RWPE2 (cell line): ENCODE measurements at regions not wholly inside any gene's neighbourhood (a gene's known extent, or its start where the extent isn't known, plus 50 kb on each side); places are given as distances from the start of the nearest gene placed in this dataset.

Source experiments
- ATAC-seq: fragments of 200-7000 bp; cut with Tn5 transposase; 3 replicates; pipeline ENCODE4 v1.9.1; 2021; ENCODE audit warnings: low read depth
- DNase-seq: peaks from one replicate; pipeline ENCODE4 v3.0.0-alpha.2; 2020; ENCODE audit warnings: low spot score
- H3K27ac ChIP-seq: fragments of 450-650 bp; 2 replicates; pipeline ENCODE4 v1.5.1; 2017; ENCODE audit warnings: mild to moderate bottlenecking; ENCODE audit not compliant: poor library complexity, severe bottlenecking
- H3K27me3 ChIP-seq: fragments of 250-450 bp; sonication (Bioruptor Pico); 2 replicates; pipeline ENCODE4 v1.5.1; 2021; ENCODE audit warnings: mild to moderate bottlenecking, moderate library complexity; ENCODE audit not compliant: insufficient read depth, poor library complexity, severe bottlenecking
- H3K36me3 ChIP-seq: fragments of 250-450 bp; sonication (Bioruptor Pico); 2 replicates; pipeline ENCODE4 v1.5.1; 2020; ENCODE audit warnings: low read depth, mild to moderate bottlenecking, moderate library complexity
- H3K4me1 ChIP-seq: fragments of 250-450 bp; sonication (Bioruptor Pico); 2 replicates; pipeline ENCODE4 v1.5.1; 2021; ENCODE audit warnings: mild to moderate bottlenecking, moderate library complexity; ENCODE audit not compliant: insufficient read depth, poor library complexity, severe bottlenecking
- H3K4me3 ChIP-seq: fragments of 250-450 bp; sonication (Bioruptor Pico); 2 replicates; pipeline ENCODE4 v1.5.1; 2021; ENCODE audit warnings: mild to moderate bottlenecking, moderate library complexity; ENCODE audit not compliant: severe bottlenecking
- H3K9me3 ChIP-seq: fragments of 250-450 bp; sonication (Bioruptor Pico); 2 replicates; pipeline ENCODE4 v1.5.1; 2021; ENCODE audit warnings: mild to moderate bottlenecking, moderate library complexity; ENCODE audit not compliant: severe bottlenecking
- TF ChIP-seq, protein P1 (sequence below): fragments of 450-650 bp; IDR thresholded peaks from one replicate; pipeline ENCODE4 v1.5.1; 2017; ENCODE audit warnings: mild to moderate bottlenecking, moderate library complexity; ENCODE audit not compliant: poor library complexity, severe bottlenecking

DNA sequence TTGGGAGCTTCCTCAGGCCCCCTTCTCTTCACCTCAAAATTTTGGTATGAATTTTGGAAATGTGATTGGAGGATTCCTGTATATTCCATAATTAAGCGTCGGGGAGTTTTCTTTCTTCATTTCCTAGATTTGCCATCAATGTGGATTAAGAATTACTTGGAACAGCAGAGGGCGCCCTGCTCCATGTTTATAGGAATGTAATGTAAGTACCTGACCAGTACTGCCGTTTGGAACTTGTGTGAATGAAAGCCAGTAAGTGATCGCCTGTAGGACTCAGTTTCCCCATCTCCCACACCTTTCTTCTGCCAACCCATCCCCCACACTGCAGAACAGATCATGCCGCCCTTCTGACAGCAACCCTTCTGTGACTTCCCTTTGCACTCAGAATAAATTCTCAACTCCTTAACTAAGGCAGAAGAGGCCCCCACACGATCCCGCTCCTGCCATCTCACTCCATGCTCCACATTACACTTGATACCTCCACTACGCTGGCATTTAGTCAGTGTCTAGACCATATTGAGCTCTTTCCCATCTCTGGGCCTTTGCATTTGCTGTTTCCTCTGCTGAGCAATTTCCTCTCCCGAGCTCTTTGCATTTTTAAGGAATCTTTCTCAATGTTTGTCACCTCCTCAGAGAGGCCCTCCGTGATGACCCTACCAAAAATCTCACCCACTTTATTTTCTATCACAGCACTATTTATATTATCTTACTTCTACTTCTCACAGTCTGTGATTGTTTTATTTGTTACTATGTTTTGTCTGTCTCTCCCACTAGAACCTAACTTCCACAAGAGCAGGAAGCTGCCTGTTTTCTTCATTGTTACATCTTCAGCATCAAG, 79.5 kb upstream of the HTR4 start:
- Histone ChIP-seq H3K27me3 (no peaks in the 10 kb centered on the region), H3K27ac (no peak overlapping the region), H3K9me3 (no peaks in the 10 kb centered on the region), H3K4me3 (no peak overlapping the region), H3K4me1 (peaks cover 6% of the 10 kb centered on the region), H3K36me3 (no peaks in the 10 kb centered on the region)
- no peak for DNase-seq
- peak; percentile 59; the same call in 2 of the 3 replicates for ATAC-seq
- TF ChIP-seq, protein P1, sequence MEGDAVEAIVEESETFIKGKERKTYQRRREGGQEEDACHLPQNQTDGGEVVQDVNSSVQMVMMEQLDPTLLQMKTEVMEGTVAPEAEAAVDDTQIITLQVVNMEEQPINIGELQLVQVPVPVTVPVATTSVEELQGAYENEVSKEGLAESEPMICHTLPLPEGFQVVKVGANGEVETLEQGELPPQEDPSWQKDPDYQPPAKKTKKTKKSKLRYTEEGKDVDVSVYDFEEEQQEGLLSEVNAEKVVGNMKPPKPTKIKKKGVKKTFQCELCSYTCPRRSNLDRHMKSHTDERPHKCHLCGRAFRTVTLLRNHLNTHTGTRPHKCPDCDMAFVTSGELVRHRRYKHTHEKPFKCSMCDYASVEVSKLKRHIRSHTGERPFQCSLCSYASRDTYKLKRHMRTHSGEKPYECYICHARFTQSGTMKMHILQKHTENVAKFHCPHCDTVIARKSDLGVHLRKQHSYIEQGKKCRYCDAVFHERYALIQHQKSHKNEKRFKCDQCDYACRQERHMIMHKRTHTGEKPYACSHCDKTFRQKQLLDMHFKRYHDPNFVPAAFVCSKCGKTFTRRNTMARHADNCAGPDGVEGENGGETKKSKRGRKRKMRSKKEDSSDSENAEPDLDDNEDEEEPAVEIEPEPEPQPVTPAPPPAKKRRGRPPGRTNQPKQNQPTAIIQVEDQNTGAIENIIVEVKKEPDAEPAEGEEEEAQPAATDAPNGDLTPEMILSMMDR: peak; percentile 94

DNA sequence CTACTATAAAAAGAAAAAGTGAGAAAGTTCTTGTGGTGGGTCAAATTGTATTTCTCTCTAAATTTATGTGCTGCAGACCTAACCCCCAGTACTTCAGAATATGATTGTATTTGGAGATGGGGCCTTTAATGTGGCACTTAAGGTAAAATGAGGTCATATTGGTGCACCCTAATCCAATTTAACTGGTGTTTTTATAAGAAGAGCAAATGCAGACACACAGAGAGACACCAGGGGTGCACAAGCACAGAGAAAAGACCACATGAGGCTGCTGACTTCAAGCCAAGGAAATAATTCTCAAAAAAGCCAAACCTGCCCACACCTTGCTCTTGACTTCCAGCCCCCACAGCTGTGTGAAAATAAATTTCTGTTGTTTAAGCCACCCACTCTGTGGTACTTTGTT, 80.2 kb upstream of the HTR4 start:
- Histone ChIP-seq H3K4me1 (peaks cover 6% of the 10 kb centered on the region), H3K9me3 (no peaks in the 10 kb centered on the region), H3K36me3 (no peaks in the 10 kb centered on the region), H3K27me3 (no peaks in the 10 kb centered on the region), H3K4me3 (no peak overlapping the region), H3K27ac (no peak overlapping the region)
- ATAC-seq (no peak), DNase-seq (no peak)
- TF ChIP-seq, protein P1: no peak

DNA sequence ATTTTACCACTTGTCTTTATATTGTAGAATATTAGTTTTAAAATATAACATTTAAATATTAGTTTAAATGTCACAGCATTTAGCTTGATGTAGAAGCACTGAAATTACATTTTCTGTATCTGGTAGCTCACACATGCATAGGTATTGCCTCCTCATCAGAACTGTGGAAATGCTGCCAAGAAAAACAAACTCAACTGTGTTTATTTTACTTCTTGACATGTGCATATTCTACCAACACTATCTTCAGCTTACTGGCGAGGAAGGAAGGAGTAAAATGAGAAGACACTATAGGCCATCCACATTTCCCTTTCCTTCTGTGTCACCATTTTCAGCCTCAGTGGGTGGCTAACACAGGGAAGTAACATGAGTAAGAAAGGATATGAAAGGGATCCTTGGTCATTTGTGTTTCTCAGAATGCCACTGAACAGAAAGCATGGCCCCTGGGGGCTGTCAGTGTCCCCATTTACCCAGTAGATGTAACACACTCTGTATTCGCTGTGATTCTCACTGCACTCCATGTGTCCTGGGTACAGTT, 81.0 kb upstream of the HTR4 start:
- Histone ChIP-seq H3K27me3 (no peaks in the 10 kb centered on the region), H3K9me3 (no peaks in the 10 kb centered on the region), H3K27ac (no peak overlapping the region), H3K36me3 (no peaks in the 10 kb centered on the region), H3K4me3 (no peak overlapping the region), H3K4me1 (peaks cover 6% of the 10 kb centered on the region)
- DNase-seq (no peak), ATAC-seq (no peak)
- TF ChIP-seq, protein P1: no peak

DNA sequence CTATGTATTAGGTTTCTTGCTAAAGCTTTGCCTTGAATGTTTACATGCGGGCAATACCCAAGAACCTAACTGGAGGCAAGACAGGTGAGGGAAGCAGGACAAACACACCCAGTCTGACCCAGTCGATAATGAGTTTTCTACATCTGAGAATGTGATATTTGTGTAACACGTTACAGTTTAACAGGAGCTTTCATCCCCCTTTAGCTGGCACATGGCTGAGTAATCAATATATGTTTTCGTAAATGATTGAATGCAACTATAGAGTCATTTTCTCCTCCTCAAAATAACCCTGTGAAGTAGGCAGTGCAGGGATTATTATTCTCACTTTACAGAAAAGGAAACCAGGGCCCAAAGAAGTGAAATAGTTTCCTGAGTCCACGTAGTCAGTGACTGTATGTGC, 84.7 kb upstream of the HTR4 start:
- peaks cover 5% of the 10 kb centered on the region for H3K4me1 ChIP-seq
- no peak overlapping the region for H3K4me3 ChIP-seq
- TF ChIP-seq, protein P1: no peak
- no peaks in the 10 kb centered on the region for H3K9me3 ChIP-seq
- no peak overlapping the region for H3K27ac ChIP-seq
- H3K27me3 ChIP-seq: no peaks in the 10 kb centered on the region
- no peaks in the 10 kb centered on the region for H3K36me3 ChIP-seq
- DNase-seq: no peak
- ATAC-seq: no peak

- Histone ChIP-seq H3K36me3 (no peaks in the 10 kb centered on the region), H3K4me3 (no peak overlapping the region), H3K4me1 (peaks cover 5% of the 10 kb centered on the region), H3K9me3 (no peaks in the 10 kb centered on the region), H3K27me3 (no peaks in the 10 kb centered on the region), H3K27ac (no peak overlapping the region)
- DNase-seq (no peak), ATAC-seq (no peak)
- TF ChIP-seq, protein P1: no peak
Observed at GRCh38 chr5:148739524-148739923, 85.2 kb upstream of the HTR4 start.
